ENCODE measurements at regions not wholly inside any gene's neighbourhood (a gene's known extent, or its start where the extent isn't known, plus 50 kb on each side); places are given as distances from the start of the nearest gene placed in this dataset.

- no peak overlapping the region for H3K4ac ChIP-seq (ENCODE audit: low read depth, low read length)
- no peaks in the 10 kb centered on the region for H3K79me2 ChIP-seq (ENCODE audit: insufficient read depth, low read length)
- Mint-ChIP-seq H3K36me3 (ENCODE audit: insufficient read depth in 1 of 3, low read depth in 3 of 3) (no peaks in the 10 kb centered on the region), H3K9me3 (no peaks in the 10 kb centered on the region), H3K4me1 (no peaks in the 10 kb centered on the region), H3K27me3 (ENCODE audit: low read depth) (peaks cover 6% of the 10 kb centered on the region), H3K27ac (no peak overlapping the region), H3K4me3 (no peak overlapping the region)
- no peak overlapping the region for H3T11ph ChIP-seq (ENCODE audit: low read length)
- H2BK5ac ChIP-seq (ENCODE audit: insufficient read length, low read length): no peak overlapping the region
- no peak for DNase-seq
- no peak overlapping the region for H3K18ac ChIP-seq (ENCODE audit: insufficient read length, low read depth, low read length)
- no peak overlapping the region for H4K8ac ChIP-seq (replicated peaks; ENCODE audit: insufficient read length, low read depth, low read length)
- H3K14ac ChIP-seq (ENCODE audit: insufficient read depth, low read length): no peak overlapping the region
- H2BK12ac ChIP-seq (ENCODE audit: insufficient read length, low read depth, low read length): no peak overlapping the region
- H3K27me3 ChIP-seq (ENCODE audit: insufficient read depth, low read length): no peaks in the 10 kb centered on the region
- H3K9ac ChIP-seq (ENCODE audit: extremely low read depth, insufficient read length, low read length): no peak overlapping the region
- no peaks in the 10 kb centered on the region for H3K4me1 ChIP-seq (ENCODE audit: insufficient read depth, low read length)
- H2AFZ ChIP-seq (ENCODE audit: low read length): no peak overlapping the region
- H4K20me1 ChIP-seq (ENCODE audit: control insufficient read depth, insufficient read depth, insufficient read length): no peaks in the 10 kb centered on the region
- TF ChIP-seq, protein P1, sequence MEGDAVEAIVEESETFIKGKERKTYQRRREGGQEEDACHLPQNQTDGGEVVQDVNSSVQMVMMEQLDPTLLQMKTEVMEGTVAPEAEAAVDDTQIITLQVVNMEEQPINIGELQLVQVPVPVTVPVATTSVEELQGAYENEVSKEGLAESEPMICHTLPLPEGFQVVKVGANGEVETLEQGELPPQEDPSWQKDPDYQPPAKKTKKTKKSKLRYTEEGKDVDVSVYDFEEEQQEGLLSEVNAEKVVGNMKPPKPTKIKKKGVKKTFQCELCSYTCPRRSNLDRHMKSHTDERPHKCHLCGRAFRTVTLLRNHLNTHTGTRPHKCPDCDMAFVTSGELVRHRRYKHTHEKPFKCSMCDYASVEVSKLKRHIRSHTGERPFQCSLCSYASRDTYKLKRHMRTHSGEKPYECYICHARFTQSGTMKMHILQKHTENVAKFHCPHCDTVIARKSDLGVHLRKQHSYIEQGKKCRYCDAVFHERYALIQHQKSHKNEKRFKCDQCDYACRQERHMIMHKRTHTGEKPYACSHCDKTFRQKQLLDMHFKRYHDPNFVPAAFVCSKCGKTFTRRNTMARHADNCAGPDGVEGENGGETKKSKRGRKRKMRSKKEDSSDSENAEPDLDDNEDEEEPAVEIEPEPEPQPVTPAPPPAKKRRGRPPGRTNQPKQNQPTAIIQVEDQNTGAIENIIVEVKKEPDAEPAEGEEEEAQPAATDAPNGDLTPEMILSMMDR (conservative IDR thresholded peaks at IDR 0.05): no peak
- peak overlapping the region; percentile 4 for H4K5ac ChIP-seq (ENCODE audit: insufficient read length, low read depth, low read length)
- H4K91ac ChIP-seq (ENCODE audit: insufficient read length, low read depth, low read length): no peak overlapping the region
- no peak overlapping the region for H2BK15ac ChIP-seq (ENCODE audit: low read depth, low read length)
- no CpG with 5 or more reads among the region's 2 CpGs for WGBS (ENCODE audit: extremely low coverage, insufficient read length, low lambda C conversion rate)
- no peak overlapping the region for H3K23ac ChIP-seq (ENCODE audit: insufficient read length, low read depth, low read length)
- no peaks in the 10 kb centered on the region for H3K23me2 ChIP-seq (ENCODE audit: insufficient read length, low read depth, low read length, poor library complexity, severe bottlenecking)
- no peak overlapping the region for H3K4me2 ChIP-seq (ENCODE audit: insufficient read depth, insufficient read length, low read length)
- H3K56ac ChIP-seq (ENCODE audit: insufficient read length, low read depth, low read length): no peak overlapping the region
- no peaks in the 10 kb centered on the region for H3K79me1 ChIP-seq (ENCODE audit: insufficient read depth, low read depth, low read length, poor library complexity, severe bottlenecking)
- no peak overlapping the region for H2BK20ac ChIP-seq (ENCODE audit: low read depth, low read length, poor library complexity, severe bottlenecking)
- no peak overlapping the region for H2BK120ac ChIP-seq (ENCODE audit: low read depth, low read length, poor library complexity, severe bottlenecking)
- H3K9me3 ChIP-seq (ENCODE audit: control insufficient read depth, low read depth, low read length): no peaks in the 10 kb centered on the region
- no peak overlapping the region for H2AK5ac ChIP-seq (ENCODE audit: insufficient read length, low read length)
- no peak overlapping the region for H3K27ac ChIP-seq (ENCODE audit: insufficient read length, low read depth, low read length)
These were observed 51.2 kb upstream of the NFASC start for GRCh38 chr1:204819495-204819894.
